Activated B cell treated with CpG ODN at 0.5 μM for 24 hours (primary cell): ENCODE measurements at regions not wholly inside any gene's neighbourhood (a gene's known extent, or its start where the extent isn't known, plus 50 kb on each side); places are given as distances from the start of the nearest gene placed in this dataset.

Source experiments
- ATAC-seq: fragments of 200-7000 bp; cut with Tn5 transposase; one replicate; pipeline ENCODE4 v1.10.0; 2021; ENCODE audit warnings: low read depth, mild to moderate bottlenecking, moderate library complexity
- CTCF ChIA-PET: fragments of 350-600 bp; sonication (Branson Sonifier 250); formaldehyde crosslinking; loops from one replicate; lab custom pipeline; 2021; ENCODE audit warnings: antibody characterized with exemption; lab: Charles Lee
- POLR2A ChIA-PET: fragments of 350-600 bp; sonication (Branson Sonifier 250); formaldehyde crosslinking; loops from one replicate; lab custom pipeline; 2021; ENCODE audit warnings: antibody characterized with exemption; lab: Charles Lee
- DNase-seq: peaks from one replicate; pipeline ENCODE4 v3.0.0; 2022
- H3K27ac Mint-ChIP-seq: one replicate; pipeline ENCODE4 v1.8.0; 2020; ENCODE audit warnings: mixed read lengths
- H3K27me3 Mint-ChIP-seq: one replicate; pipeline ENCODE4 v1.8.0; 2021; ENCODE audit warnings: mixed read lengths
- H3K36me3 Mint-ChIP-seq: one replicate; pipeline ENCODE4 v1.8.0; 2021; ENCODE audit warnings: low read depth, mixed read lengths
- H3K4me1 Mint-ChIP-seq: one replicate; pipeline ENCODE4 v1.8.0; 2021; ENCODE audit warnings: mixed read lengths
- H3K4me3 Mint-ChIP-seq: one replicate; pipeline ENCODE4 v1.8.0; 2020; ENCODE audit warnings: mild to moderate bottlenecking, mixed read lengths
- H3K9me3 Mint-ChIP-seq: one replicate; pipeline ENCODE4 v1.8.0; 2020; ENCODE audit warnings: mixed read lengths
- intact Hi-C: fragments of 100-400 bp; cut with micrococcal nuclease; formaldehyde crosslinking; loops from one replicate; pipeline ENCODE4 v1.15.1; 2024
- TF ChIP-seq, protein P1 (sequence below): fragments of 200-600 bp; IDR thresholded peaks from one replicate; pipeline ENCODE4 v1.8.0; 2022; ENCODE audit warnings: antibody characterized with exemption, mild to moderate bottlenecking

GRCh38 chr16:74078511-74079231 is 217.9 kb upstream of the PSMD7 start:
- DNase-seq (no peak), ATAC-seq (no peak)
- no peak overlapping the region for H3K4me3 Mint-ChIP-seq
- intact Hi-C loops: no loop called here
- H3K9me3 Mint-ChIP-seq: peaks cover 12% of the 10 kb centered on the region
- no peak overlapping the region for H3K27ac Mint-ChIP-seq
- TF ChIP-seq, protein P1, sequence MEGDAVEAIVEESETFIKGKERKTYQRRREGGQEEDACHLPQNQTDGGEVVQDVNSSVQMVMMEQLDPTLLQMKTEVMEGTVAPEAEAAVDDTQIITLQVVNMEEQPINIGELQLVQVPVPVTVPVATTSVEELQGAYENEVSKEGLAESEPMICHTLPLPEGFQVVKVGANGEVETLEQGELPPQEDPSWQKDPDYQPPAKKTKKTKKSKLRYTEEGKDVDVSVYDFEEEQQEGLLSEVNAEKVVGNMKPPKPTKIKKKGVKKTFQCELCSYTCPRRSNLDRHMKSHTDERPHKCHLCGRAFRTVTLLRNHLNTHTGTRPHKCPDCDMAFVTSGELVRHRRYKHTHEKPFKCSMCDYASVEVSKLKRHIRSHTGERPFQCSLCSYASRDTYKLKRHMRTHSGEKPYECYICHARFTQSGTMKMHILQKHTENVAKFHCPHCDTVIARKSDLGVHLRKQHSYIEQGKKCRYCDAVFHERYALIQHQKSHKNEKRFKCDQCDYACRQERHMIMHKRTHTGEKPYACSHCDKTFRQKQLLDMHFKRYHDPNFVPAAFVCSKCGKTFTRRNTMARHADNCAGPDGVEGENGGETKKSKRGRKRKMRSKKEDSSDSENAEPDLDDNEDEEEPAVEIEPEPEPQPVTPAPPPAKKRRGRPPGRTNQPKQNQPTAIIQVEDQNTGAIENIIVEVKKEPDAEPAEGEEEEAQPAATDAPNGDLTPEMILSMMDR: no peak
- no peaks in the 10 kb centered on the region for H3K27me3 Mint-ChIP-seq
- no peaks in the 10 kb centered on the region for H3K4me1 Mint-ChIP-seq
- POLR2A ChIA-PET: no interaction called here
- no peaks in the 10 kb centered on the region for H3K36me3 Mint-ChIP-seq
- CTCF ChIA-PET: no interaction called here

DNA sequence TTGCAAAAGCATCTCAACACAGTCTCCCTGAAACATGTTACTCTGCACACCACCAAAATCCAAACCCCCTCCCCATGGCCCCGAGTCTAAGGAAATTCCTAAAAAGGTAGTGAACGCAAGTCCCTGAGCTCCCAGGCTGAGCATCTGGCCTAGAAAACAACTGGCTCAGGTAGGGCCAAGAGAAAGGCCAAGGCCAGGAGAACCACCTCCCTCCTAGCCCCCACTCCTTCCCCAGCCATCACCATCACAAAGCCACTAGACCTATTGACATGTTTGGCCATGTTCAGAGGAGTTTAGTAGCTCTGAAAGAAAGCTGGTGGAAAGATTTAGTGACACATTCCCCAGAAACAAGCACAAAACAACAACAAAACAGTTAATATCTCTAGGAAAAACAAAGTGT is 220.0 kb upstream of the PSMD7 start:
- TF ChIP-seq, protein P1: no peak
- CTCF ChIA-PET: no interaction called here
- no peaks in the 10 kb centered on the region for H3K4me1 Mint-ChIP-seq
- no peak overlapping the region for H3K4me3 Mint-ChIP-seq
- H3K9me3 Mint-ChIP-seq: peaks cover 12% of the 10 kb centered on the region
- no peak overlapping the region for H3K27ac Mint-ChIP-seq
- no peaks in the 10 kb centered on the region for H3K27me3 Mint-ChIP-seq
- POLR2A ChIA-PET: no interaction called here
- ATAC-seq (no peak), DNase-seq (no peak)
- intact Hi-C loops: no loop called here
- no peaks in the 10 kb centered on the region for H3K36me3 Mint-ChIP-seq

- H3K9me3 Mint-ChIP-seq: peaks cover 12% of the 10 kb centered on the region
- no peak for ATAC-seq
- ChIA-PET CTCF (no interaction called here), POLR2A (no interaction called here)
- intact Hi-C loops: no loop called here
- H3K27ac Mint-ChIP-seq: no peak overlapping the region
- TF ChIP-seq, protein P1: no peak
- H3K27me3 Mint-ChIP-seq: no peaks in the 10 kb centered on the region
- H3K4me3 Mint-ChIP-seq: no peak overlapping the region
- H3K4me1 Mint-ChIP-seq: no peaks in the 10 kb centered on the region
- no peaks in the 10 kb centered on the region for H3K36me3 Mint-ChIP-seq
- DNase-seq: no peak
These were observed 221.2 kb upstream of the PSMD7 start for GRCh38 chr16:74075393-74075792.

DNA sequence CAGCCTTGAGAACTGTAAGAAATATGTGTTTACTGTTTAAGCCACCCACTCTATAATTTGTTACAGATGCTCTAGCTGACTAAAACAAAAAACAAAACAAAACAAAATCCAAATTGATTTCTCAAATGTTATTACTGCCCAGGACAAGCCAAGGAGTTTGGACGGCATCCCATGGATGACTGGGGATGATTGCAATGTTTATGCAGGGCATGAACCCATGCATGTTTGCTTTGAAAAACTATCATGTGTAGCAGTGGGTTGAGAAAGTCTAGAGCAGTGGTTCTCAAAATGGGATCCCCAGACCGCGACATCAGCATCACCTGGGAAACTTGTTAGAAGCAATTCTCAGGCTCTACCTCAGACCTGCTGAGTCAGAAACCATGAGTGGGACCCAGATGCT is 223.2 kb upstream of the PSMD7 start:
- H3K4me1 Mint-ChIP-seq: no peaks in the 10 kb centered on the region
- ChIA-PET CTCF (no interaction called here), POLR2A (no interaction called here)
- TF ChIP-seq, protein P1: no peak
- H3K27ac Mint-ChIP-seq: no peak overlapping the region
- H3K9me3 Mint-ChIP-seq: peaks cover 12% of the 10 kb centered on the region
- H3K27me3 Mint-ChIP-seq: no peaks in the 10 kb centered on the region
- ATAC-seq: no peak
- no peaks in the 10 kb centered on the region for H3K36me3 Mint-ChIP-seq
- no peak overlapping the region for H3K4me3 Mint-ChIP-seq
- DNase-seq: no peak
- intact Hi-C loops: no loop called here

DNA sequence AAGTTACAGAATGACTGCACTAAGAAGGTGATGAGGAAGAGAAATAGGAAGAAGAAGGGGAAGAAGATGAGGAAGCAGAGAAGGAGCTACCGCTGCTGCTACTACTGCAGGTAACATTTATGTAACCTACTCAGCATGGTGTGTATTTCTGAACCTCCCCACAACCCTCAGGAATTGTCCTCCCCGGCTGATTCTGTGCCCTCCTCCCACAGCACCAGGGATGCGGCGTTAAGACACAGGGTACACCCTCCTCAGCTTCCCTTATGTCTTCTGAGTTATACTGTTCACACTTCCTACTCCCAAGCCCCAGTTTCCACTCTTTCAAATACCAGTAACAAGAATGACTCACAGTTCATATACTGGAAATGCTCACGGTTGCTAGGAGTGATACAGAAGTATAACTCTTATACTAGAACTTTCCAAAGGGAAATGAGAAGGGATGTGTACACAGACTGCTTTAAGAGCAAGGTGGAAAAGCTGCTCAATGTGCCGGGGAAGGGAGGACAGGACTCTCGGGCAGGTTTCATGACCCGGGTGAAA is 224.5 kb upstream of the PSMD7 start:
- Mint-ChIP-seq H3K4me1 (no peaks in the 10 kb centered on the region), H3K36me3 (no peaks in the 10 kb centered on the region), H3K27ac (no peak overlapping the region), H3K27me3 (no peaks in the 10 kb centered on the region), H3K4me3 (no peak overlapping the region), H3K9me3 (peaks cover 12% of the 10 kb centered on the region)
- ChIA-PET CTCF (no interaction called here), POLR2A (no interaction called here)
- no peak for DNase-seq
- intact Hi-C loops: no loop called here
- TF ChIP-seq, protein P1: no peak
- ATAC-seq: no peak
